Prostate gland (tissue), 2 donors: ENCODE measurements at regions not wholly inside any gene's neighbourhood (a gene's known extent, or its start where the extent isn't known, plus 50 kb on each side); places are given as distances from the start of the nearest gene placed in this dataset.

Experiments used
- POLR2A ChIP-seq: fragments of 450-650 bp; IDR thresholded peaks from one replicate; pipeline ENCODE4 v1.6.1; 2016; ENCODE audit warnings: antibody characterized with exemption, mild to moderate bottlenecking
- POLR2AphosphoS5 ChIP-seq: sonication (generic); formaldehyde crosslinking; IDR thresholded peaks from one replicate; pipeline ENCODE4 v1.6.1; 2017; ENCODE audit warnings: antibody characterized with exemption
- TF ChIP-seq, protein P1 (sequence below), 4 experiments: fragments of 200-600 bp in 2 of 4; fragments of 450-650 bp in 2 of 4; sonication (generic) in 2 of 4; IDR thresholded peaks; 1 replicate in 3 of 4; 2 replicates in 1 of 4; pipeline ENCODE4 v1.5.1; 2016 to 2019; ENCODE audit warnings: antibody characterized with exemption in 4 of 4, mild to moderate bottlenecking in 2 of 4, moderate library complexity in 2 of 4

DNA sequence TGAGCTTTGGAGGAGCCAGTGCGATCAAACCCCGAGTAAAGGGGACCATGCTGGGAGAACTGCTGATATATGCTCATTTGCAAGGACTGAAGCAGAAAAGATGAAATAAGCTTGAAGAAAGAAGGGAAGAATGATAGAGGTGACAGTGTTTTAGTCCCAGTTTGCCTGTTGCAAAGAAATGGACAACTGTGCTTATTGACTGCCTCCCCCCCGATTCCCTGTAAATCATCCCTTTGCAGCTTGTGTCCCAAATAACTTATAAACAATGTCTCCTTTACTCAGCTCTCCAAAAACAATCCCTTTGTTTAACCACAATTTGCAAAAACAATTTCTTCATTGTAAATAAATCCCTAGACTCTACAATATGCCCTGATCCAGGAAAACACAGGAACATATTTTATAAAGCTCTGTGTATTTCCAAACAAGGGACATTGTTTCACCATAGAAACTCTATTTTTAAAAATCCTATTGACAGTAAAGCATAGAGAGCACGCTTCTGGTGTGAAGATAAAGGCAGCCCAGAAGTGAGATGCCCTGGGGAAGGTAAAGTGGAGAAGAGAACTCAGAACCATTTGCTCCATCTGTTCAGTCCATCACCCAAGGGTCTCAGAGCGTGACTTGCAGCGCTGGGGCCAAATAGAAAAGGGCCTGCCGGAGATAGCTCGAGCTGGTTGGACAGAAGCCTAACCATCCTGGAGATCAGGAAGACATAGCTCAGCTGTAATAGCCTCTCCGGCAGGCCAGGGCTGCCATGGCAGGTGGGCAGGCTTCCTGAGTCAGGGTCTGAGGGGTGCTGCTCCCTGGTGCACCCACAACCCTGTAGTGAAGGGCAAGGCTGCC is 280.5 kb downstream of the WDR11 start:
- TF ChIP-seq POLR2A (no peak), POLR2AphosphoS5 (no peak)
- TF ChIP-seq, protein P1, sequence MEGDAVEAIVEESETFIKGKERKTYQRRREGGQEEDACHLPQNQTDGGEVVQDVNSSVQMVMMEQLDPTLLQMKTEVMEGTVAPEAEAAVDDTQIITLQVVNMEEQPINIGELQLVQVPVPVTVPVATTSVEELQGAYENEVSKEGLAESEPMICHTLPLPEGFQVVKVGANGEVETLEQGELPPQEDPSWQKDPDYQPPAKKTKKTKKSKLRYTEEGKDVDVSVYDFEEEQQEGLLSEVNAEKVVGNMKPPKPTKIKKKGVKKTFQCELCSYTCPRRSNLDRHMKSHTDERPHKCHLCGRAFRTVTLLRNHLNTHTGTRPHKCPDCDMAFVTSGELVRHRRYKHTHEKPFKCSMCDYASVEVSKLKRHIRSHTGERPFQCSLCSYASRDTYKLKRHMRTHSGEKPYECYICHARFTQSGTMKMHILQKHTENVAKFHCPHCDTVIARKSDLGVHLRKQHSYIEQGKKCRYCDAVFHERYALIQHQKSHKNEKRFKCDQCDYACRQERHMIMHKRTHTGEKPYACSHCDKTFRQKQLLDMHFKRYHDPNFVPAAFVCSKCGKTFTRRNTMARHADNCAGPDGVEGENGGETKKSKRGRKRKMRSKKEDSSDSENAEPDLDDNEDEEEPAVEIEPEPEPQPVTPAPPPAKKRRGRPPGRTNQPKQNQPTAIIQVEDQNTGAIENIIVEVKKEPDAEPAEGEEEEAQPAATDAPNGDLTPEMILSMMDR (IDR thresholded peaks at IDR 0.05): no peak
